ENCODE measurements at regions not wholly inside any gene's neighbourhood (a gene's known extent, or its start where the extent isn't known, plus 50 kb on each side); places are given as distances from the start of the nearest gene placed in this dataset.

- ChIA-PET CTCF (no interaction called here), POLR2A (no interaction called here), RAD21 (ENCODE audit: low non-redundant PET in 1 of 2, low total read pairs in 2 of 2, uncharacterized antibody in 2 of 2, unreplicated experiment in 2 of 2) (no interaction called here)
- no peak overlapping the region for H3K9ac ChIP-seq (ENCODE audit: low read length)
- no TSS peak for BruUV-seq (replicated peaks)
- H3K4me1 ChIP-seq (ENCODE audit: control insufficient read depth in 1 of 2, insufficient read depth in 2 of 2, low read length in 2 of 2), result no peaks in the 10 kb centered on the region
- H4K20me1 ChIP-seq (ENCODE audit: insufficient read depth), result no peaks in the 10 kb centered on the region
- no peak overlapping the region for H3K27ac ChIP-seq (ENCODE audit: low read depth, low read length)
- no peak overlapping the region for H3K4me2 ChIP-seq (ENCODE audit: low read length)
- no peaks in the 10 kb centered on the region for H3K9me2 ChIP-seq (ENCODE audit: insufficient read depth)
- no peak for TF ChIP-seq JUND (IDR thresholded peaks at IDR 0.05)
- TF ChIP-seq CBX3 (IDR thresholded peaks at IDR 0.05; ENCODE audit: low read depth), result no peak
- TF ChIP-seq ELF1 (IDR thresholded peaks at IDR 0.05; ENCODE audit: borderline replicate concordance, low read depth), result no peak
- TF ChIP-seq TCF7L2 (IDR thresholded peaks at IDR 0.05; ENCODE audit: borderline replicate concordance, extremely low read depth, insufficient read depth, insufficient read length), result no peak
- no peak for TF ChIP-seq SIN3A (IDR thresholded peaks at IDR 0.05; ENCODE audit: low read depth)
- TF ChIP-seq ZFX (IDR thresholded peaks at IDR 0.05), result no peak
- TF ChIP-seq ZBTB33 (IDR thresholded peaks at IDR 0.05; ENCODE audit: extremely low read depth, insufficient replicate concordance, low read length), result no peak
- TF ChIP-seq EZH2phosphoT487 (IDR thresholded peaks at IDR 0.05; ENCODE audit: borderline replicate concordance), result no peak
- no peak for TF ChIP-seq EZH2 (IDR thresholded peaks at IDR 0.05)
- no peak for TF ChIP-seq SP1 (IDR thresholded peaks at IDR 0.05; ENCODE audit: low read depth)
- no peak for TF ChIP-seq ZNF274 (IDR thresholded peaks at IDR 0.05; ENCODE audit: low read depth, low read length)
- H3K4me3 ChIP-seq (replicated peaks in 1 of 2; ENCODE audit: low read depth in 1 of 2, low read length in 2 of 2), result no peak overlapping the region
- no peaks in the 10 kb centered on the region for H3K9me3 ChIP-seq (ENCODE audit: control insufficient read depth in 1 of 2, insufficient read depth in 1 of 2, low read depth in 1 of 2, low read length in 2 of 2)
- intact Hi-C loops (cut with micrococcal nuclease), result no loop called here
- ATAC-seq, result no peak
- no peaks in the 10 kb centered on the region for H3K36me3 ChIP-seq (ENCODE audit: control insufficient read depth in 1 of 2, insufficient read depth in 2 of 2, low read length in 2 of 2)
- DNase-seq (ENCODE audit: low read depth, low spot score), result no peak
- H3K79me2 ChIP-seq (ENCODE audit: insufficient read depth, low read length), result no peaks in the 10 kb centered on the region
- no peak overlapping the region for H2AFZ ChIP-seq (ENCODE audit: low read depth, low read length, poor library complexity, severe bottlenecking)
- H3K27me3 ChIP-seq (ENCODE audit: insufficient read depth, low read length), result peaks cover 13% of the 10 kb centered on the region
These were observed 267.4 kb downstream of the NPHP4 start for GRCh38 chr1:5724847-5725246.

All from HCT116 (cell line).